NCI-H748 treated with DMSO at 0.1 percent for 48 hours (cell line): ENCODE measurements at regions not wholly inside any gene's neighbourhood (a gene's known extent, or its start where the extent isn't known, plus 50 kb on each side); places are given as distances from the start of the nearest gene placed in this dataset.

Source experiments
- DNase-seq: peaks from one replicate; lab custom pipeline; 2025; lab: John Stamatoyannopoulos, UW

DNA sequence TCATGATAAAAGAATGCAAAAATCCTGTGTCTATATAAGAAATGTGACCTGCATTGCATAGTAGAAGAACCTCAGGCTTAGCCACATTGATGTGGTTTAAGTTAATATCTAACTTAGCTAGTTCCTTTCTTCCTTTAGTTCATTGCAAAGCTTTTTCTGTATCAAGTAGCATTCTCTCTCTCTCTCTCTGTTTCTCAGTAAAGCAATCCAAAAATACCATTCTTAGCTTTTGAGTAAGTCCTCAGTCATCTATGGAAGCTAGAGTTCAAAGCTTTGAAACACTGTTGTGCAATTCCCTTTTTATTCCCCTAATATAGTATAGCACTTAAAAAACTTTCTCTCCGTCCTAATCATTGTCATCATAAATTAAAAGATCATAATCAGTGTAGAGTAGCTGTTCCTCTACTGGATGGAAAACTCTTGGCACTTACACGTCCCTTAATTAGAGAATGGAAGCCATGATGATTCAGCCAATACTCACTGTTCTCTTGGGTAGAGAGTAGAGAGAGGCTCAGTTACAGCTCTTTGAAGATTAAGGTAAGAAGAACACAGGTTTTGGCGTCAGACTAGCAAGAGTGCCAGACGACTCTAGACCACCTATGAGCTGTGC lies 350.3 kb upstream of the LYPLAL1 start:
- no peak for DNase-seq

GRCh38 chr1:218827486-218827885 lies 346.2 kb upstream of the LYPLAL1 start:
- no peak for DNase-seq

DNA sequence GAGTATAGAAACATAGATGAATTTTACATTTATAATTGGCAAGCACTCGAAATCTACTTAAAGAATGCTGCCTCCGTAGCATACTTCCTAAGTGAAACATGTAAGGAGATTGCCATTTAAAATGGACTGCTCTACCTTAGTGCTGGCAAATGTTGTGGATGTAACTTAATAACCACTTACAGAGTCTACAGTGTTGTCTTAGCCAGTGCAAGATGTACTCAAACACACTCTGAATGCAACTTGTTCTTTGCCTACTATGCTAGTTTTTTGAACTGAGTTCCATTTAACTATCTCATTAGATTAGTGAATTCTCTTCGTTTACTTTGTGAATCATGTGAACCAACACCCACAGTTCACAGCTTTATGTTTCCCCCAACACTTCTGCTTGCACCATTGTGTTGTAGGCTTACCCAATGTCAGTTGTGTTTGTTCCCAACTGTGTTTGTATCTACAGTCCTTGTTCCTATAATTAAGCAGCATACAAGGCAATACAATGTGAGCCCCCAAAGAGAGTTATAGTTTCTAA lies 345.5 kb upstream of the LYPLAL1 start:
- no peak for DNase-seq

GRCh38 chr1:218829097-218829496 lies 344.6 kb upstream of the LYPLAL1 start:
- DNase-seq, result no peak

DNA sequence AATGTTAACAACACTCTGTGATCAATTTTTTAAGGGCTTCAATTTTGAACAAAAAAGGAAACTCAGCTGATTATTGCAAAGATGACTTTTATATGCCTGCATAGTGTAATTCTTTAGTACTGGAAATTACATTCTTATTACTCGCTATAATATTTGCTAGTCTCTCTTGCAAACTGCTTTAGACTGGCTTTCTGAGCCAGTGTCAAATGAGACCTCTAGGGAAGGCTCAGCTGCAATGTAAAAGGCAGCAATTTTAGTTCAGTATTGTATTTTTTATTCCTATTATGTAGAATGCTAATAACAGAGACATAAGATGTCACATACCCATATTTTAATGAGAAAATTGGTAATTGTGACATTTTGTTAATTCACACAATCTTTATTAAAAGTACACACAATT lies 338.1 kb upstream of the LYPLAL1 start:
- no peak for DNase-seq

GRCh38 chr1:218836264-218836663 lies 337.4 kb upstream of the LYPLAL1 start:
- no peak for DNase-seq

- no peak for DNase-seq
These were observed 336.6 kb upstream of the LYPLAL1 start for GRCh38 chr1:218837051-218837450.

DNA sequence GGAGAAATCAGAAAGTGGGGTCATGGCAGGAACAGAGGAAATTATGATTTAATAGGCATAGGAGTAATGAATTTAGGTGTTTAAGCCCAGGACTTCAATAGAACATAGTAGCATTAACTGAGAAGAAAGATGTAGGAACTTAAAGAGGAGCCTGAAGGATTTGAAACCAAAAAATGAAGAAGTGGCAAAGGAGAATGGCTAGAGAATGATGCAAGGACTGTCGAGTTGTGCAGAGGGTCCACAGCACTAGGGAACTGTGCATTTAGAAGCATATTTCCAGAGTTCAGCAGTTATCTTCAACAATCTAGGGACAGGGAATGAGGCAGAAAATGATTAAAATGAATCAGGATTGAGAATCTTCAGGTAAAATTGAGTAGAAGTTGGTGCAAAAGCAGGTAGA lies 328.1 kb upstream of the LYPLAL1 start:
- DNase-seq, result no peak

GRCh38 chr1:218846181-218846580 lies 327.5 kb upstream of the LYPLAL1 start:
- no peak for DNase-seq

GRCh38 chr1:218847089-218847768 lies 326.4 kb upstream of the LYPLAL1 start:
- no peak for DNase-seq

DNA sequence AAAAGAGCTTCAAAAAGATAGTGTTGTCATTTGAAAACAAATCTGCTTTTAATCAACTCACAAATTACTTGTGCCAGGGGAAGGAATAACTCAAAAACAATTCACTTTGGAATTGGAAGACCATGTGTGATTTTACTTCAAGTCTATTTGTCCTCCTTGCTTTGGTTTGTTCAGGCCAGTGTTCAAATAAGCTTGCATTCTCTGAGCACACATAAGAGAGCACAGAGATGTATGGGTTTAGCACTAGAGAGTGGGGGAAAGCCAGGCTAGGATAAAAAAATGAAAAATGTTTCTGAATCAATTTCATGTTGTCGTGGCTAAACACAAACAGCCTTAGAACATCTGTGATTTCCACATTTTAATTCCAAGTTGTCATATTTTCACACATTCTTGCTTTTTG lies 325.7 kb upstream of the LYPLAL1 start:
- no peak for DNase-seq

DNA sequence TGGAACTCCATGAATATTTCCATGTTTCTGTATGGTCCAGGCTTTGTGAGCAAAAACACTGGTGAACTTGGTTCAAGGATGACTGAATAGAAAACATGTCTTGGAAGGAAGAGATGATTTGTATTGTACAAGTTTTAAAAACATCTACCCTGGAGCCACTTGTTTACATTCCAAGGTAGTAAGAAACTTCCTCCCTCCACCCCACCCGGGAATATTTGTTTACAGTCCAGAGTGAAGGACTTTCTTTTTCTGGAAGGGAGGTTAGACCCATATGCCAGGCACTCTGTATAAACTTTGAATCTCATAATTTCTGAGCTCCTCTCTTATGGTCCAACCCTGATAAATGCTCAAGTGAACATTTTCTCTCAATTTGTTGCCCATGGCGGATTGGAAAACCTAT lies 323.3 kb upstream of the LYPLAL1 start:
- no peak for DNase-seq

GRCh38 chr1:218851586-218851985 lies 322.1 kb upstream of the LYPLAL1 start:
- no peak for DNase-seq

DNA sequence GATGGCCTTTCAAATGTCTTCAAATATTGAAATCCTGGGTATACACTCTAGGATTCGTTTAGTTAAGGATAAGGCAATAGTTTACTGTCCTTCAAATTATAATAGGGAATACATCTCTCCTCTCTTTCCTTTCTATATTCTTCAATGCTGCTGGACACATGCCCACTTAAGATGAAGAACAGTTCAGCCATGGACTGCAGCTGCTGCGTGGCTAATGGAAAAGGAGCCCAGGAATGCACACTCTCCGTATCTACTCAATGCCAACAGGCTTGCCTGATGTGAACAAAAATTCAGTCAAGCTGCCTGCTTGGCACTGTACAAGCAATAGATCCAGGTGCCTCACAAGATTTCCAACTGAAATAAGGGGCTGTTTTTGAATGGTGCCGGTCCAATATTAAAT lies 321.2 kb upstream of the LYPLAL1 start:
- no peak for DNase-seq

GRCh38 chr1:218863987-218864386 lies 309.7 kb upstream of the LYPLAL1 start:
- DNase-seq, result no peak

GRCh38 chr1:218865591-218865990 lies 308.1 kb upstream of the LYPLAL1 start:
- DNase-seq, result no peak

DNA sequence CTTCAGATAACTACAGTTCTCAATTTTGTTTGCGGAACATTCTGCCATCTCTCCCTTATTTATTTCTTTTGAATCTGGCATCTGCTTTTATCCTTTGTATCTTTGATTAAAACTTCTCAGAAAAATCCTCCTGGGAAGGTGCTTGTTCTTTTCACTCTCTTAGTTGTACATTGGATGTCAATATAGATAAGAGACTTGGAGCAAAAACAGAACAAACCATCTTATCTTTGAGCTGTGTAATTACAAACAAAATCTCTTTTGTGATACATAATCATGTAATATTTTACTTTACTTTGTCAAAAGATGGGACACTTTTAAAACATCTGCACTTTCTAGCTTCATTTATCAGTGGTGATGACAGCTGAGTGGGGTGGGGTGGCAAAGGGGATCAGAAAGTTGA lies 307.2 kb upstream of the LYPLAL1 start:
- no peak for DNase-seq

DNA sequence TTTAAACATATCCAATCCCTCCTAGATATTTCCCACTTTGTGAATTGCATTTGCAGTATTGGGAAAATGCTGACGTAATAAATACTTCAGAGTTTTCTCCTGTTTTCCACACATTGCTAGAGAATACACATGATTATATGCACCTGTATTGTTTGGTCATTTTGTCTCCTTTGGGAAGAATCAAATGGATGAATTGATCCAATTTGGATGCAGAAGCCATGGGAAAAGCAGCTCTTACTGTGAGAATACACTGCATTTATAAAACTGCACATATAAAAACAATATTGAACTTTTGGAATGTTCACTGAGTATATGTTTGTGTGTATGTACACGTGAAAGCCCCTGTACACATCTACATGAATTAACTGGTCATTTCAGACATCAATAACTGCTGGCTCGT lies 306.6 kb upstream of the LYPLAL1 start:
- DNase-seq, result no peak

GRCh38 chr1:218867941-218868626 lies 305.6 kb upstream of the LYPLAL1 start:
- no peak for DNase-seq

DNA sequence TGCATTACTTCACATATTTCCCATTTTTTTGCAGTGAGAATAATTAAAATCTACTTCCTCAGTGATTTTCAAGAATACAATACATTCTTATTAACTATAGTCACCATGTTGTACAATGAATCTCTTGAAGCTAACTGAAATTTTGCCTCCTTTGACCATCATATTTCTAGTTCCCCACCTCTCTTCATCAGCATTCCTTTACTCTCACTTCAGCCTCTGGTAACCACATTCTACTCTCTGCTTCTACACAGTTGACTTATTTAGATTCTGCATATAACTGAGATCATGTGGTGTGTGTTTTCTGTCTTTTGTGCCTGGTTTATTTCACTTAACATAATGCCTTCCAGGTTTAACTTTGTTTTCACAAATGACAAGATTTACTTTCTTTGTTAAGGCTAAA lies 304.4 kb upstream of the LYPLAL1 start:
- DNase-seq, result no peak

DNA sequence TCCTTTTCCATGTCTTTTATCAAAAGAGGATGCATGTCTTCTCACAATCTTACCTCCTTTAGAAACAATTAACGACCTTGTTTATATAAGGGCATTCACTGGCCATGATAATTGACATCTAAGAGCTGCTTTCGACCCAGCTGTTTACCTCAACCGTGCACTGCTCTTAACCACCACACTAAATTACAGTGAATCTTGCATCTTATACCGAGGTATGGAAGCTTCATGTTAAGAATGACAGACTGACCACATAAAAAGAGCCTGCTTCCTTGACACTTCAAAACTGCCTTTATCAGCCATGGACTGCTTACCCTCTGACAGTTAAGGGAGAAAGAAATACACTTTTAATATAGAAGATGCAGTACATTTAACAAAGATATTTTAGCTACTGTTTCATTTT lies 301.7 kb upstream of the LYPLAL1 start:
- no peak for DNase-seq

- DNase-seq, result no peak
These were observed 300.8 kb upstream of the LYPLAL1 start for GRCh38 chr1:218872928-218873327.

DNA sequence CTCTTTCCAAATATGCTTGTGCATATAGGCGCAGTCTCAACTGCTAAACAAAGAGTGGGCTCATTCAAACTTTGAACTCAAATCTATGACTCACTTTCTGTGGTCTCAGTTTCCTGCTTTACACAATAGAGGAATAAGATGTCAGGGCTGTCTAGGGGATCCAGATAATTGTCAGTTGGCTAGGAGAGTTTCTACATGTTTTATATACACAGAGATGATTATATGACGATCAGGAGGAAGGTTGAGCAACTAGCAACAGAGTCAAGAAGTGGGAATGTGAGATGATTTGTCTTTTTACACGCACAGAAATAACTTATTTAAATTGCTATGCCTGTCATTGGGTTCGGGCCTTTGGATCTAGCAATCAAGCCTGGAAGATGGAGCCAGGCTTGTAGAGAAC lies 299.4 kb upstream of the LYPLAL1 start:
- DNase-seq, result no peak
